Osteoblast (primary cell): ENCODE measurements at regions not wholly inside any gene's neighbourhood (a gene's known extent, or its start where the extent isn't known, plus 50 kb on each side); places are given as distances from the start of the nearest gene placed in this dataset.

Experiments
- DNase-seq: peaks from one replicate; pipeline ENCODE4 v3.0.0; 2011; ENCODE audit warnings: low spot score, mixed read lengths; ENCODE audit not compliant: insufficient read length; ENCODE audit errors: missing footprints
- H2AFZ ChIP-seq: 2 replicates; pipeline ENCODE4 v1.6.0; 2011; ENCODE audit warnings: mild to moderate bottlenecking, low read length
- H3K27ac ChIP-seq: 2 replicates; pipeline ENCODE4 v1.5.1; 2011; ENCODE audit warnings: mild to moderate bottlenecking, low read depth, low read length, moderate library complexity
- H3K27me3 ChIP-seq: 2 replicates; pipeline ENCODE4 v1.6.0; 2012; ENCODE audit warnings: mild to moderate bottlenecking, control low read depth, inconsistent platforms, low read length, moderate library complexity; ENCODE audit not compliant: insufficient read depth
- H3K36me3 ChIP-seq: 2 replicates; pipeline ENCODE4 v1.5.1; 2011; ENCODE audit warnings: mild to moderate bottlenecking, low read length, control low read depth, moderate library complexity; ENCODE audit not compliant: insufficient read depth
- H3K4me1 ChIP-seq: 2 replicates; pipeline ENCODE4 v1.5.1; 2011; ENCODE audit warnings: mild to moderate bottlenecking, low read length, control low read depth, moderate library complexity; ENCODE audit not compliant: insufficient read depth
- H3K4me2 ChIP-seq: 2 replicates; pipeline ENCODE4 v1.6.0; 2011; ENCODE audit warnings: mild to moderate bottlenecking, low read length; ENCODE audit not compliant: insufficient read depth
- H3K4me3 ChIP-seq: fragments of 200-600 bp; sonication (generic); 3 replicates; pipeline ENCODE4 v1.5.1; 2012; ENCODE audit warnings: mild to moderate bottlenecking, low read length, inconsistent platforms; ENCODE audit not compliant: insufficient read depth
- H3K79me2 ChIP-seq: 2 replicates; pipeline ENCODE4 v1.6.0; 2012; ENCODE audit warnings: mild to moderate bottlenecking, low read length, control low read depth, inconsistent platforms; ENCODE audit not compliant: insufficient read depth
- H3K9me3 ChIP-seq: 2 replicates; pipeline ENCODE4 v1.5.1; 2011; ENCODE audit warnings: low read depth, low read length, control low read depth
- H4K20me1 ChIP-seq: 2 replicates; pipeline ENCODE4 v1.6.0; 2012; ENCODE audit warnings: mild to moderate bottlenecking, low read length, control low read depth; ENCODE audit not compliant: insufficient read depth
- CTCF ChIP-seq: IDR thresholded peaks from 2 replicates; pipeline ENCODE4 v1.5.1; 2011; ENCODE audit warnings: mild to moderate bottlenecking, low read depth, low read length, moderate library complexity; ENCODE audit errors: extremely low read depth

GRCh38 chr11:122488892-122489706 lies 166.4 kb upstream of the UBASH3B start:
- Histone ChIP-seq H3K27me3 (peaks cover 28% of the 10 kb centered on the region), H3K9me3 (no peaks in the 10 kb centered on the region), H3K79me2 (no peaks in the 10 kb centered on the region), H3K4me2 (no peak overlapping the region), H2AFZ (no peak overlapping the region), H3K4me1 (no peaks in the 10 kb centered on the region), H3K27ac (no peak overlapping the region), H3K4me3 (no peak overlapping the region), H4K20me1 (no peaks in the 10 kb centered on the region), H3K36me3 (no peaks in the 10 kb centered on the region)
- DNase-seq, result no peak
- no peak for TF ChIP-seq CTCF

DNA sequence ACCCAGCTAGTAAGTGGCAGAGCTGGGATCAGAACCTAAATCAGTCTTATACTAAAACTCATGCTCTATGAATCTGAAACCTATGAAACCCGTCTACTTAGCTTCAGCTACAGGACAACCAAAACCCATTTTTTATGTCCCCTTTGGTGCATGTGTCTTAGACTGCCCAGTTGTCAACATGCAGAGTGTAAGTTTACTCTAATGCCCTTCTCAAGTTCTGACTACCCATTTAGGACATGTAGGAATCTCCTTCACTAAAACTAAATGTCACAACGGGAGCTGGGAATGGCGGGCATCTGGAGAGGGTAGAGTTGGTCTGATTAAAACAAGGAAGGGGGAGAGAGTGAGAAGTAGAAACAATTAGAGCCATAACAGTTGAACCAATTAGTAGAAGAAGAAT lies 167.9 kb upstream of the UBASH3B start:
- H3K79me2 ChIP-seq, result no peaks in the 10 kb centered on the region
- H3K9me3 ChIP-seq, result peaks cover 2% of the 10 kb centered on the region
- no peak overlapping the region for H2AFZ ChIP-seq
- DNase-seq, result no peak
- no peak for TF ChIP-seq CTCF
- no peak overlapping the region for H3K4me2 ChIP-seq
- no peak overlapping the region for H3K27ac ChIP-seq
- H3K27me3 ChIP-seq, result peaks cover 28% of the 10 kb centered on the region
- H4K20me1 ChIP-seq, result no peaks in the 10 kb centered on the region
- no peaks in the 10 kb centered on the region for H3K36me3 ChIP-seq
- no peak overlapping the region for H3K4me3 ChIP-seq
- H3K4me1 ChIP-seq, result no peaks in the 10 kb centered on the region

- H2AFZ ChIP-seq, result no peak overlapping the region
- H3K36me3 ChIP-seq, result no peaks in the 10 kb centered on the region
- H3K79me2 ChIP-seq, result no peaks in the 10 kb centered on the region
- peaks cover 28% of the 10 kb centered on the region for H3K27me3 ChIP-seq
- DNase-seq, result no peak
- no peaks in the 10 kb centered on the region for H3K4me1 ChIP-seq
- H3K4me3 ChIP-seq, result no peak overlapping the region
- no peak for TF ChIP-seq CTCF
- no peak overlapping the region for H3K4me2 ChIP-seq
- H3K27ac ChIP-seq, result no peak overlapping the region
- H3K9me3 ChIP-seq, result peaks cover 2% of the 10 kb centered on the region
- no peaks in the 10 kb centered on the region for H4K20me1 ChIP-seq
These were observed 168.6 kb upstream of the UBASH3B start for GRCh38 chr11:122486793-122487495.

GRCh38 chr11:122478986-122479385 lies 176.5 kb upstream of the UBASH3B start:
- Histone ChIP-seq H4K20me1 (no peaks in the 10 kb centered on the region), H3K4me2 (no peak overlapping the region), H3K4me3 (no peak overlapping the region), H2AFZ (no peak overlapping the region), H3K27ac (no peak overlapping the region), H3K27me3 (peaks cover 8% of the 10 kb centered on the region), H3K36me3 (no peaks in the 10 kb centered on the region), H3K4me1 (no peaks in the 10 kb centered on the region), H3K9me3 (peaks cover 2% of the 10 kb centered on the region), H3K79me2 (no peaks in the 10 kb centered on the region)
- no peak for TF ChIP-seq CTCF
- DNase-seq, result no peak
